PC-3 (cell line): ENCODE measurements at regions not wholly inside any gene's neighbourhood (a gene's known extent, or its start where the extent isn't known, plus 50 kb on each side); places are given as distances from the start of the nearest gene placed in this dataset.
"Not testable (repeated sequence)": the region's sequence is repeated elsewhere in the genome, so short reads cannot be mapped to it uniquely, and the experiment has no call there.

Experiments used
- EZH2 ChIP-seq: fragments of 300-600 bp; sonication (generic); IDR thresholded peaks from one replicate; pipeline ENCODE4 v1.6.1; 2017; ENCODE audit warnings: antibody characterized with exemption, mild to moderate bottlenecking, low read length; ENCODE audit not compliant: unreplicated experiment
- TF ChIP-seq, protein P1 (sequence below): fragments of 300-600 bp; sonication (generic); conservative IDR thresholded peaks from 2 replicates; pipeline ENCODE4 v1.5.1; 2017; ENCODE audit warnings: antibody characterized with exemption, low read depth, mild to moderate bottlenecking, low read length

DNA sequence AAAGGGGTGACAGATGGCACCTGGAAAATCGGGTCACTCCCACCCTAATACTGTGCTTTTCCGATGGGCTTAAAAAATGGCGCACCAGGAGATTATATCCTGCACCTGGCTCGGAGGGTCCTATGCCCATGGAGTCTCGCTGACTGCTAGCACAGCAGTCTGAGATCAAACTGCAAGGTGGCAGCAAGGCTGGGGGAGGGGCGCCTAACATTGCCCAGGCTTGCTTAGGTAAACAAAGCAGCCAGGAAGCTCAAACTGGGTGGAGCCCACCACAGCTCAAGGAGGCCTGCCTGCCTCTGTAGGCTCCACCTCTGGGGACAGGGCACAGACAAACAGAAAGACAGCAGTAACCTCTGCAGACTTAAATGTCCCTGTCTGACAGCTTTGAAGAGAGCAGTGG is 447.1 kb downstream of the ETS1 start:
- TF ChIP-seq, protein P1, sequence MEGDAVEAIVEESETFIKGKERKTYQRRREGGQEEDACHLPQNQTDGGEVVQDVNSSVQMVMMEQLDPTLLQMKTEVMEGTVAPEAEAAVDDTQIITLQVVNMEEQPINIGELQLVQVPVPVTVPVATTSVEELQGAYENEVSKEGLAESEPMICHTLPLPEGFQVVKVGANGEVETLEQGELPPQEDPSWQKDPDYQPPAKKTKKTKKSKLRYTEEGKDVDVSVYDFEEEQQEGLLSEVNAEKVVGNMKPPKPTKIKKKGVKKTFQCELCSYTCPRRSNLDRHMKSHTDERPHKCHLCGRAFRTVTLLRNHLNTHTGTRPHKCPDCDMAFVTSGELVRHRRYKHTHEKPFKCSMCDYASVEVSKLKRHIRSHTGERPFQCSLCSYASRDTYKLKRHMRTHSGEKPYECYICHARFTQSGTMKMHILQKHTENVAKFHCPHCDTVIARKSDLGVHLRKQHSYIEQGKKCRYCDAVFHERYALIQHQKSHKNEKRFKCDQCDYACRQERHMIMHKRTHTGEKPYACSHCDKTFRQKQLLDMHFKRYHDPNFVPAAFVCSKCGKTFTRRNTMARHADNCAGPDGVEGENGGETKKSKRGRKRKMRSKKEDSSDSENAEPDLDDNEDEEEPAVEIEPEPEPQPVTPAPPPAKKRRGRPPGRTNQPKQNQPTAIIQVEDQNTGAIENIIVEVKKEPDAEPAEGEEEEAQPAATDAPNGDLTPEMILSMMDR = not testable (repeated sequence)
- not testable (repeated sequence) for TF ChIP-seq EZH2
